ENCODE measurements at regions not wholly inside any gene's neighbourhood (a gene's known extent, or its start where the extent isn't known, plus 50 kb on each side); places are given as distances from the start of the nearest gene placed in this dataset.
A peak's percentile ranks its signal among the peaks of the same experiment; 100 is the strongest.

DNA sequence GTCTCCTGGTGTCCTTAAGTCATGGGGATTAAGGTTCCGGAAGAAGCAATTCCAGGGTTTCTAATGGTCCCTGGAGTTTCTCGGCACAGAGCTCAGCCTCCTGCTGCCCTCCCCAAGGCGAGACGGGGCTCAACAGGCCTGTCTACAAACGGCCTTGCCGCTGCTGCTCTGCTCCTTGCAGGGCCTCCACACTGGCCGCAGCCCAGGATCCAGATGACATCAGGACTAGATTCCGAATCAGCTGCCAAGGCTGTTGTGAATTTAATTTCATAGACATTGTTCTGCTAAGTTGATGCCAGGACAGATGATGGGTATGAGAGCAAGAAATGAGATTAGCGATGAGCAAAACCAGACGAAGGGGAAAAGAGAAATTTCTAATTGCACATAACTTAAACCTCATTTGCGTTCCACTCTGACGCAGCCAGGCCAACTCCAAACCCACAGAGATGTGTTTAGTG lies 103.6 kb upstream of the BACE2 start:
- DNase-seq (no peak), ATAC-seq (ENCODE audit: low read depth in 2 of 2) (no peak)
- peaks cover 0 to 6% (median 3%) of the 10 kb centered on the region in 7 donors for H3K9me3 Mint-ChIP-seq
- peaks cover 57 to 64% (median 57%) of the 10 kb centered on the region in 3 donors for H3K27me3 Mint-ChIP-seq
- no peak overlapping the region for H3K27ac Mint-ChIP-seq
- H3K4me1 Mint-ChIP-seq = peaks cover 0 to 14% (median 11%) of the 10 kb centered on the region in 3 donors
- no peaks in the 10 kb centered on the region for H3K36me3 Mint-ChIP-seq
- no peak overlapping the region for H3K4me3 Mint-ChIP-seq

DNA sequence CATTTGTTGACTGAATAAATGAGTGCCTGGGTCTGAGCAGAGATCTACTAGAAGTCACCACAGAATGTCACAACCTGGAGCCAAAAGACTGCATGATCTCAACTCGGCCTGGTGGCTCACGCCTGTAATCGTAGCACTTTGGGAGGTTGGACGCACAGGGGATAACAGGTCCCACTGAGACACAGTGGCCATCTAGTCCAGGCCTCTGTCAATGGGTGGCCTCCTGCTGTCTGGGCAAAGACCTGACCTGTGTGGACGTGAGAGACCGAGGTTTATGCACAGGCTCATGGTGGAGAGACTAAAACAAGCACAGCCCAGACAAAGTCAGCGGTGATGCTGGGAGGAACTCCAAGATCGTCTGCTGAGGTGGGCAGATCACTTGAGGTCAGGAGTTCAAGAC lies 103.0 kb upstream of the BACE2 start:
- Mint-ChIP-seq H3K4me3 (no peak overlapping the region), H3K9me3 (peaks cover 0 to 5% (median 0%) of the 10 kb centered on the region in 7 donors), H3K36me3 (no peaks in the 10 kb centered on the region), H3K4me1 (peaks cover 0 to 14% (median 11%) of the 10 kb centered on the region in 3 donors), H3K27me3 (peaks cover 54 to 58% (median 56%) of the 10 kb centered on the region in 3 donors), H3K27ac (no peak overlapping the region)
- ATAC-seq (ENCODE audit: low read depth in 2 of 2) (no peak), DNase-seq (no peak)

DNA sequence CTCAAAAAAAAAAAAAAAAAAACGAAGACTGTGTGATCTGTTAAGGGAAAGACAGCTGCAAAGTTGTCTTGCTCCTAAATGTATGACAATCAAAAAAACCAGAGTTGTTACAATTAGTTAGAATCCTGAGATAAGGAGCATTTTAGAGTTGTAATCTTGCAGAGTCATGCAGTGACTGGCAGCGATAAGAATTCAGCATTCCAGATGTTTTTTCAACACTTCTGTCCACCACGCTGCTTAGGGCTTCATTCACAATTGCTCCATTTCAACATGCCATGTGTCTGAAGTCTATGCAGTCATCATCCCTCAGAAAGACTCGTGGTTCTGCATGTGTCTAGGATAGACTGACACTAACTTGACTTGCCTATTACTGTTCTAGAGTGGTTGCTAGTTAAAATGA lies 102.4 kb upstream of the BACE2 start:
- ATAC-seq (ENCODE audit: low read depth in 2 of 2) (no peak), DNase-seq (no peak)
- Mint-ChIP-seq H3K4me1 (peaks cover 0 to 14% (median 11%) of the 10 kb centered on the region in 3 donors), H3K27ac (no peak overlapping the region), H3K27me3 (peaks cover 51 to 55% (median 52%) of the 10 kb centered on the region in 3 donors), H3K36me3 (no peaks in the 10 kb centered on the region), H3K4me3 (no peak overlapping the region), H3K9me3 (no peaks in the 10 kb centered on the region)

DNA sequence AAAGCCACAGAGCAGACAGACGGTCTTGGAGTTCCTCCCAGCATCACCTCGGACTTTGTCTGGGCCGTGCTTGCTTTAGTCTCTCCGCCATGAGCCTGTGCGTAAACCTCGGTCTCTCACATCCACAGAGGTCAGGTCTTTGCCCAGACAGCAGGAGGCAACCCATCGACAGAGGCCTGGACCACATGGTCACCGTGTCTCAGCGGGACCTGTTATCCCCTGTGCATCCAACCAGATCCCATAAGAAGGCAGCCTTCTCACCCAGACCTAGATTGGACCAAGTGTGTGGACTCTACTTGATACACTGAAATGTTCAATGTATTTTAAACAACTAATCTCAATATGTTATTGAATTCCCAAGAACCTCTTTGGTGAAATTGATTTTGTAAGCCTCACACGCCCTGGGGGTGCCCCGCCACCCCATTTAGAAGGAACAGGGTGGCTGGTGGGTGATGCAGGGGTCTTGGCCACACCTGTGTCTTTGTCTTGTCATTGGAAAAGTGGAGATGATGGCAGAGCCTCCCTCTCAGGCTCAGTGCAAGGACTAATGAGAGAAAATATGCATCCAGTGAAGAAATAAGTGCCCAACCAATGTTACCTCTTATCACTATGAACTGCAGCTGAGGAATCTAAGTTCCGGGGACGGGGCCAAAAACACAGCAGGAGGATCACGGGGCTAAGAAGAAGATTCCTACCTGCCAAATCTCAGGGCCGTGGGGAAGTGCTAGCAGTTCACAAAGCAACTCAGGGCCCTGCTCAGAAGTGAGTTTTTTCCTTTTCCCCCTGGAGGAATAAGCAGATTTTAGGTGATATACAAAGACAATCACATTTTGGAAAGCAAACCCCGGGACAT lies 101.6 kb upstream of the BACE2 start:
- Mint-ChIP-seq H3K4me1 (peaks cover 0 to 14% (median 10%) of the 10 kb centered on the region in 3 donors), H3K9me3 (no peaks in the 10 kb centered on the region), H3K36me3 (no peaks in the 10 kb centered on the region), H3K27ac (no peak overlapping the region), H3K4me3 (no peak overlapping the region), H3K27me3 (peaks cover 44 to 53% (median 52%) of the 10 kb centered on the region in 3 donors)
- DNase-seq = no peak
- ATAC-seq (ENCODE audit: low read depth in 2 of 2) = no peak

- no peak overlapping the region for H3K27ac Mint-ChIP-seq
- H3K4me1 Mint-ChIP-seq = peaks cover 0 to 14% (median 10%) of the 10 kb centered on the region in 3 donors
- peak overlapping the region in 2 of 8 donors; percentile 26 to 40 for H3K4me3 Mint-ChIP-seq
- peaks cover 38 to 54% (median 50%) of the 10 kb centered on the region in 3 donors for H3K27me3 Mint-ChIP-seq
- DNase-seq = no peak
- ATAC-seq (ENCODE audit: low read depth in 2 of 2) = no peak
- H3K9me3 Mint-ChIP-seq = no peaks in the 10 kb centered on the region
- no peaks in the 10 kb centered on the region for H3K36me3 Mint-ChIP-seq
Observed at GRCh38 chr21:41067709-41068108, 100.3 kb upstream of the BACE2 start.

GRCh38 chr21:41068496-41068895 lies 99.5 kb upstream of the BACE2 start:
- ATAC-seq (ENCODE audit: low read depth in 2 of 2) (no peak), DNase-seq (no peak)
- Mint-ChIP-seq H3K4me1 (peaks cover 0 to 14% (median 10%) of the 10 kb centered on the region in 3 donors), H3K27me3 (peaks cover 46 to 57% (median 49%) of the 10 kb centered on the region in 3 donors), H3K9me3 (no peaks in the 10 kb centered on the region), H3K4me3 (peak overlapping the region in 6 of 8 donors; percentile 7 to 87 (median 66)), H3K36me3 (no peaks in the 10 kb centered on the region), H3K27ac (peak overlapping the region in 1 of 6 donors; percentile 25)

GRCh38 chr21:41068967-41069642 lies 98.9 kb upstream of the BACE2 start:
- Mint-ChIP-seq H3K27me3 (peaks cover 46 to 57% (median 47%) of the 10 kb centered on the region in 3 donors), H3K36me3 (no peaks in the 10 kb centered on the region), H3K9me3 (no peaks in the 10 kb centered on the region), H3K4me3 (peak overlapping the region in 6 of 8 donors; percentile 7 to 87 (median 66)), H3K4me1 (peaks cover 0 to 14% (median 10%) of the 10 kb centered on the region in 3 donors), H3K27ac (peak overlapping the region in 1 of 6 donors; percentile 25)
- DNase-seq (peak; percentile 19), ATAC-seq (ENCODE audit: low read depth in 2 of 2) (peak in 1 of 2 donors; percentile 46)

DNA sequence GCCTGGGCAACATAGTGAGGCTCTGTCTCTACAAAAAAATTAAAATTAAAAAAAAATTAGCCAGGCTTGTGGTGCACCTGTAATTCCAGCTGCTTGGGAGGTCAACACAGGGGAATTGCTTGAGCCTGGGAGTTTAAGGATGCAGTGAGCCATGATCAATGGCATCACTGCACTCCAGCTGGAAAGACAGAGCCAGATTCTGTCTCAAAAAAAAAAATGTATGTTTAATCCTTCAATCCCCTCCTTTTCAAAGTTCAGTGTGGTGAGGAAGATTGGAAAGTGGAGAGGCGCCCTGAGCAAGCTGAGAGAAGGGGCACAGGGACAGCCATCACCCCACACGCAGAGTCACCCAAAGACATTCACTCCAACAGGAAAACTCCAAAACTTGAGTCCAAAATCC lies 97.7 kb upstream of the BACE2 start:
- Mint-ChIP-seq H3K9me3 (no peaks in the 10 kb centered on the region), H3K4me1 (peaks cover 0 to 14% (median 10%) of the 10 kb centered on the region in 3 donors), H3K27ac (no peak overlapping the region), H3K27me3 (peaks cover 44 to 57% (median 46%) of the 10 kb centered on the region in 3 donors), H3K4me3 (no peak overlapping the region), H3K36me3 (no peaks in the 10 kb centered on the region)
- no peak for ATAC-seq (ENCODE audit: low read depth in 2 of 2)
- no peak for DNase-seq

- no peaks in the 10 kb centered on the region for H3K9me3 Mint-ChIP-seq
- H3K27ac Mint-ChIP-seq = no peak overlapping the region
- ATAC-seq (ENCODE audit: low read depth in 2 of 2) = no peak
- DNase-seq = no peak
- no peaks in the 10 kb centered on the region for H3K36me3 Mint-ChIP-seq
- no peak overlapping the region for H3K4me3 Mint-ChIP-seq
- peaks cover 34 to 49% (median 38%) of the 10 kb centered on the region in 3 donors for H3K27me3 Mint-ChIP-seq
- H3K4me1 Mint-ChIP-seq = peaks cover 0 to 14% (median 10%) of the 10 kb centered on the region in 3 donors
Observed at GRCh38 chr21:41071258-41072171, 96.4 kb upstream of the BACE2 start.

DNA sequence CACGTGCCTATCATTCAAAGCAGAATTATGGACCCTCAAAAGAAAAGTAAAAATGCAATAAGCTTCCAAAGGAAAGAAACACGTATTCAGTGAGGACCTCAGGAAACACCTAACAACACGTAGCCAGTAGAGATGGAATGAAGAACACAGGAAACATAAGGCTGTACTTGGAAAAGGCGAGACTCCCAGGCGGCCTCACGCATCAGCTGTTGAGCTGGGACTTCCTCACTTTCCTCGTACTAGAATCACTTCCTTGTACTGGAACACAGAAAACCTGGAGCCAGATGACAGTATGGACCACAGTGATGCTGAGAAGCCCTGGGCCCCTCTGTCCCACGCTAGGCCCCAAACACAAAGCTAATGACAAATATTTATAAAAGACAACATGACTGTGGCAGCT lies 94.4 kb upstream of the BACE2 start:
- Mint-ChIP-seq H3K27ac (no peak overlapping the region), H3K4me3 (no peak overlapping the region)
- ATAC-seq (ENCODE audit: low read depth in 2 of 2) = no peak

DNA sequence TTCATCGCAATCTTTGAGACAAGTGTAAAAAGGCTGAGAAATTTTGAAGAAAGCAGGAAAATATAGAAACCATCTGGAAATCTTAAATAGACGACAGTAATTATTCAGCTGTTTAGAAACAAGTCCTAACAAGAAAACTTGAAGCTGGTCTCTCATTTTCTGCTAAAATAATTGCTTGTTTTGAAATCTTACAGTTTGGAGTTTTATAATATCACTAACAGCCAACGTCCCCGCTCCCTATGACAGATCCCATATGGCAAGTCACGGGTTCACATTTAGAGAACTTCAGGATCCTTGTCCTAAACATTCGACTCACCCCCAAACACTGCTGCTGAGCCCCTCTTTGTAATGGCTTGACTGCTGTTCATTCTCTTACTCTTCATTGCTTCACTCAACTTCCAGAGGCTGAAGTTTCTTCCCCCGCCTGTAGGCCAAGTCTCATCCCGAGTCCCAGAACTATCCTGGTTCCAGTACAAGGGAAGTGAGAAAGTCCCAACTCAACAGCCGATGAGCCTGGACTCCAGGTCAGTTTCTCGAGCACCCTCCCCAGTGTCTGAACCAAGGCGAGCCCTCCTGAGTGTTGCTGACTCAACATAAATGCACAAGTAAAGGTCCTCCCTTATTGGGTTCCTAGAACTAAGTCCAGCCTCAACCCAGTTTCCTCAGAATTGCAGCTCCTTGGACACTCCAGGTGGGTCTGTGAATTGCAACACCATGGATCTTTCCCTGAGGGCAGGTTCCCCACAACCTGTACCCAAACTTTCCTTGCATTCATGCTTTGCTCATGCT lies 93.4 kb upstream of the BACE2 start:
- Mint-ChIP-seq H3K27me3 (peaks cover 11 to 26% (median 18%) of the 10 kb centered on the region in 3 donors), H3K4me3 (no peak overlapping the region), H3K9me3 (no peaks in the 10 kb centered on the region), H3K36me3 (no peaks in the 10 kb centered on the region), H3K27ac (no peak overlapping the region), H3K4me1 (no peaks in the 10 kb centered on the region)
- no peak for ATAC-seq (ENCODE audit: low read depth in 2 of 2)
- no peak for DNase-seq

More for the DNA sequence above, 94.4 kb upstream of the BACE2 start:
- Mint-ChIP-seq H3K27me3 (peaks cover 17 to 32% (median 27%) of the 10 kb centered on the region in 3 donors), H3K4me1 (peaks cover 0 to 7% (median 7%) of the 10 kb centered on the region in 3 donors), H3K9me3 (no peaks in the 10 kb centered on the region), H3K36me3 (no peaks in the 10 kb centered on the region)
- DNase-seq = no peak

- Mint-ChIP-seq H3K36me3 (no peaks in the 10 kb centered on the region), H3K9me3 (no peaks in the 10 kb centered on the region), H3K27ac (no peak overlapping the region), H3K27me3 (peaks cover 11 to 29% (median 18%) of the 10 kb centered on the region in 3 donors), H3K4me1 (no peaks in the 10 kb centered on the region), H3K4me3 (no peak overlapping the region)
- DNase-seq = no peak
- ATAC-seq (ENCODE audit: low read depth in 2 of 2) = no peak
Observed at GRCh38 chr21:41075656-41076055, 92.3 kb upstream of the BACE2 start.
